Osteoblast (primary cell): ENCODE measurements at regions not wholly inside any gene's neighbourhood (a gene's known extent, or its start where the extent isn't known, plus 50 kb on each side); places are given as distances from the start of the nearest gene placed in this dataset.

Experiments
- DNase-seq: peaks from one replicate; pipeline ENCODE4 v3.0.0; 2011; ENCODE audit warnings: low spot score, mixed read lengths; ENCODE audit not compliant: insufficient read length; ENCODE audit errors: missing footprints
- H2AFZ ChIP-seq: 2 replicates; pipeline ENCODE4 v1.6.0; 2011; ENCODE audit warnings: mild to moderate bottlenecking, low read length
- H3K27ac ChIP-seq: 2 replicates; pipeline ENCODE4 v1.5.1; 2011; ENCODE audit warnings: mild to moderate bottlenecking, low read depth, low read length, moderate library complexity
- H3K27me3 ChIP-seq: 2 replicates; pipeline ENCODE4 v1.6.0; 2012; ENCODE audit warnings: mild to moderate bottlenecking, control low read depth, inconsistent platforms, low read length, moderate library complexity; ENCODE audit not compliant: insufficient read depth
- H3K36me3 ChIP-seq: 2 replicates; pipeline ENCODE4 v1.5.1; 2011; ENCODE audit warnings: mild to moderate bottlenecking, low read length, control low read depth, moderate library complexity; ENCODE audit not compliant: insufficient read depth
- H3K4me1 ChIP-seq: 2 replicates; pipeline ENCODE4 v1.5.1; 2011; ENCODE audit warnings: mild to moderate bottlenecking, low read length, control low read depth, moderate library complexity; ENCODE audit not compliant: insufficient read depth
- H3K4me2 ChIP-seq: 2 replicates; pipeline ENCODE4 v1.6.0; 2011; ENCODE audit warnings: mild to moderate bottlenecking, low read length; ENCODE audit not compliant: insufficient read depth
- H3K4me3 ChIP-seq: fragments of 200-600 bp; sonication (generic); 3 replicates; pipeline ENCODE4 v1.5.1; 2012; ENCODE audit warnings: mild to moderate bottlenecking, low read length, inconsistent platforms; ENCODE audit not compliant: insufficient read depth
- H3K79me2 ChIP-seq: 2 replicates; pipeline ENCODE4 v1.6.0; 2012; ENCODE audit warnings: mild to moderate bottlenecking, low read length, control low read depth, inconsistent platforms; ENCODE audit not compliant: insufficient read depth
- H3K9me3 ChIP-seq: 2 replicates; pipeline ENCODE4 v1.5.1; 2011; ENCODE audit warnings: low read depth, low read length, control low read depth
- H4K20me1 ChIP-seq: 2 replicates; pipeline ENCODE4 v1.6.0; 2012; ENCODE audit warnings: mild to moderate bottlenecking, low read length, control low read depth; ENCODE audit not compliant: insufficient read depth
- TF ChIP-seq, protein P1 (sequence below): IDR thresholded peaks from 2 replicates; pipeline ENCODE4 v1.5.1; 2011; ENCODE audit warnings: mild to moderate bottlenecking, low read depth, low read length, moderate library complexity; ENCODE audit errors: extremely low read depth

DNA sequence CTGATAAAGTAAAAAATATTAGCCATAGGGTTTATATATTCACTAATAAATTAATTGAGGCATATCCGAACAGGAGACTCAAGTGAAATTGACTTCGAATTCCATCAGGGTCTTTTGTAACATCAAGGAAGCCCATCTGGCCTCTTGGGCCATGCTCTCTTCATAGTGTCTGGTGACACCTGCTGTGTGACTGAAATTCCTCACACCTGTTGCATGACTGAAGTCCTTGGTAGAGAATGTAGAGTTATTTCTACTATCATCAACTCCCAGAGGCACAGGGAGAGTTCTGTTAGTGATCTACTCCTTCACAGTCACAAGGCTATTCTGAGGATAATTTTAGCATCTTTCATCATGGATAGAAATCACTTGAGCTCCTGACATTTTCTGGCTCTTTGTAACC, 138.3 kb upstream of the LSM8 start:
- no peak overlapping the region for H3K4me2 ChIP-seq
- no peaks in the 10 kb centered on the region for H3K79me2 ChIP-seq
- no peak overlapping the region for H3K27ac ChIP-seq
- no peaks in the 10 kb centered on the region for H3K9me3 ChIP-seq
- no peaks in the 10 kb centered on the region for H3K27me3 ChIP-seq
- no peaks in the 10 kb centered on the region for H3K4me1 ChIP-seq
- no peaks in the 10 kb centered on the region for H4K20me1 ChIP-seq
- DNase-seq, result no peak
- H2AFZ ChIP-seq, result no peak overlapping the region
- no peaks in the 10 kb centered on the region for H3K36me3 ChIP-seq
- no peak overlapping the region for H3K4me3 ChIP-seq
- TF ChIP-seq, protein P1, sequence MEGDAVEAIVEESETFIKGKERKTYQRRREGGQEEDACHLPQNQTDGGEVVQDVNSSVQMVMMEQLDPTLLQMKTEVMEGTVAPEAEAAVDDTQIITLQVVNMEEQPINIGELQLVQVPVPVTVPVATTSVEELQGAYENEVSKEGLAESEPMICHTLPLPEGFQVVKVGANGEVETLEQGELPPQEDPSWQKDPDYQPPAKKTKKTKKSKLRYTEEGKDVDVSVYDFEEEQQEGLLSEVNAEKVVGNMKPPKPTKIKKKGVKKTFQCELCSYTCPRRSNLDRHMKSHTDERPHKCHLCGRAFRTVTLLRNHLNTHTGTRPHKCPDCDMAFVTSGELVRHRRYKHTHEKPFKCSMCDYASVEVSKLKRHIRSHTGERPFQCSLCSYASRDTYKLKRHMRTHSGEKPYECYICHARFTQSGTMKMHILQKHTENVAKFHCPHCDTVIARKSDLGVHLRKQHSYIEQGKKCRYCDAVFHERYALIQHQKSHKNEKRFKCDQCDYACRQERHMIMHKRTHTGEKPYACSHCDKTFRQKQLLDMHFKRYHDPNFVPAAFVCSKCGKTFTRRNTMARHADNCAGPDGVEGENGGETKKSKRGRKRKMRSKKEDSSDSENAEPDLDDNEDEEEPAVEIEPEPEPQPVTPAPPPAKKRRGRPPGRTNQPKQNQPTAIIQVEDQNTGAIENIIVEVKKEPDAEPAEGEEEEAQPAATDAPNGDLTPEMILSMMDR, result no peak

DNA sequence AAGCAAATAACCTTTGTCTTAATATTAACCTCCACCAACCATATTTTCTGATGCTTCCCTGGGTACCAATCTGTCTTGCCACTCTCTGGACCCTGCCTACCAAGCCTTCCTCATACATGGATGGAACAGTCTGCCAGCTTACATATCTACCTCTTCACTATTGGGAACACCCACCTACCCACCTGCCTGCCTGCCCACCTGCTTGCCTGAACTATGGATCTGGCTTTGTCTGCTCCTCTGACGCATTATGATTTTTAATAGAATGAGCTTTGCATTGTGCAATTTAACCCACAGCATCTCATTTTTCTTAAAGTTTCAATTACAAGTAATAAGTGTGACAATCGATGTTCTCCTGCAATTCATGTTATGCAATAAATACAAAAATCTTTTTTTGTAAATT, 137.9 kb upstream of the LSM8 start:
- Histone ChIP-seq H3K79me2 (no peaks in the 10 kb centered on the region), H3K4me1 (no peaks in the 10 kb centered on the region), H4K20me1 (no peaks in the 10 kb centered on the region), H3K27me3 (no peaks in the 10 kb centered on the region), H3K36me3 (no peaks in the 10 kb centered on the region), H3K27ac (no peak overlapping the region), H3K4me2 (no peak overlapping the region), H3K9me3 (no peaks in the 10 kb centered on the region), H3K4me3 (no peak overlapping the region), H2AFZ (no peak overlapping the region)
- TF ChIP-seq, protein P1, result no peak
- DNase-seq, result no peak

DNA sequence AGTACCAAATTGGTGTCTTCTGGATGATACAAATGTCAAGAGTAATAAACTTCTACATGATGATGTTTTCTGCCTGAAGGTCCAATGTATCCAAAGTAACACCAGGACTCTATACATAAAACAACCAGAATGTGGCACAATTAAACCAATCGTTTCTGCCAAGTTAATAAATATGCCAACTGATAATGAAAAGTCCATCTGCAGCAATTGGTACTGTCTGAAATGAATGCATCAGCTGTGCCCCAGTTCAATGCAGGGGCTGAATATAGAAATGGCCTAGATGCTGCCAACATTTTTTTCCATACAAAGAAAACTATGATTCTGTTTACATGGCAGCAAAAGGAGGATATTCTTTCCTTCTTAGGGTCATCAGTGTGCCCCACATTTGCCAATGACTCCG, 137.2 kb upstream of the LSM8 start:
- TF ChIP-seq, protein P1, result no peak
- no peak overlapping the region for H2AFZ ChIP-seq

DNA sequence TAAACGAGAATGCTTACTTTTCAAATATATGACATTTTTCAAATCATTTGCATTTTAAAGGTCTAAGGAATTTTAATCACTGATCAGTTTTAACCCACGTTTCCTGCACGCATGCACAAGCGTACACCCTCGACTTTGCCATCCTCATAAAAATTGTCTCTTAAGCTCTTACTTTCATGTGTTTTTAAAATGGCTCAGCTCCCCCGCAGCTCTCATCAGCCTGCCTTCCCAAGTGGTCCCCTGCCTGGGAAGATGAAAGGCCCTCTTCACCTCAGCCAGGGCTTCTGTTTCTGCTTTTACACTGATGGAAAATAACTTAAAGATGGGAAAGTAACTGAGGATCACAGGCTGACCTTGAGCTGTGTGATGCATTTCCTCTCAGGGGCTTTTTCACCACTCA, 131.6 kb upstream of the LSM8 start:
- TF ChIP-seq, protein P1, result no peak

More for the DNA sequence above, 137.2 kb upstream of the LSM8 start:
- Histone ChIP-seq H4K20me1 (no peaks in the 10 kb centered on the region), H3K79me2 (no peaks in the 10 kb centered on the region), H3K36me3 (no peaks in the 10 kb centered on the region), H3K4me1 (no peaks in the 10 kb centered on the region), H3K27ac (no peak overlapping the region), H3K9me3 (no peaks in the 10 kb centered on the region), H3K27me3 (no peaks in the 10 kb centered on the region), H3K4me2 (no peak overlapping the region), H3K4me3 (no peak overlapping the region)
- no peak for DNase-seq

More for the DNA sequence above, 131.6 kb upstream of the LSM8 start:
- no peaks in the 10 kb centered on the region for H3K4me1 ChIP-seq
- H3K9me3 ChIP-seq, result no peaks in the 10 kb centered on the region
- no peak overlapping the region for H3K4me3 ChIP-seq
- no peak overlapping the region for H3K4me2 ChIP-seq
- no peak for DNase-seq
- H3K36me3 ChIP-seq, result no peaks in the 10 kb centered on the region
- no peaks in the 10 kb centered on the region for H4K20me1 ChIP-seq
- H2AFZ ChIP-seq, result no peak overlapping the region
- no peaks in the 10 kb centered on the region for H3K27me3 ChIP-seq
- H3K79me2 ChIP-seq, result no peaks in the 10 kb centered on the region
- no peak overlapping the region for H3K27ac ChIP-seq
